GM12878 (cell line): ENCODE measurements at regions not wholly inside any gene's neighbourhood (a gene's known extent, or its start where the extent isn't known, plus 50 kb on each side); places are given as distances from the start of the nearest gene placed in this dataset.

Experiments
- ATF7 ChIP-seq: fragments of 450-650 bp; IDR thresholded peaks from 2 replicates; pipeline ENCODE4 v1.6.1; 2016; ENCODE audit warnings: low read depth, mild to moderate bottlenecking
- BACH1 ChIP-seq: fragments of 450-650 bp; IDR thresholded peaks from 2 replicates; pipeline ENCODE4 v1.6.1; 2017; ENCODE audit warnings: mild to moderate bottlenecking, borderline replicate concordance
- NR2C2 ChIP-seq: IDR thresholded peaks from 2 replicates; pipeline ENCODE4 v1.6.1; 2011; ENCODE audit warnings: borderline replicate concordance, low read depth; ENCODE audit not compliant: control insufficient read depth, insufficient read length
- PAX8 ChIP-seq: fragments of 450-650 bp; IDR thresholded peaks from 2 replicates; pipeline ENCODE4 v1.6.1; 2017; ENCODE audit warnings: mild to moderate bottlenecking, moderate library complexity
- POLR2A ChIP-seq: IDR thresholded peaks from 2 replicates; pipeline ENCODE4 v1.6.1; 2011; ENCODE audit warnings: low read depth, mild to moderate bottlenecking, low read length
- POLR2AphosphoS5 ChIP-seq: IDR thresholded peaks from 2 replicates; pipeline ENCODE4 v1.6.1; 2011; ENCODE audit warnings: mild to moderate bottlenecking, low read length, inconsistent platforms
- RFX5 ChIP-seq: IDR thresholded peaks from 2 replicates; pipeline ENCODE4 v1.6.1; 2011; ENCODE audit warnings: low read depth, low read length, improper control_type of control experiment
- SIX5 ChIP-seq: IDR thresholded peaks from 2 replicates; pipeline ENCODE4 v1.6.1; 2011; ENCODE audit warnings: mild to moderate bottlenecking, low read depth, low read length, moderate library complexity; ENCODE audit not compliant: severe bottlenecking
- SMAD1 ChIP-seq: fragments of 450-650 bp; IDR thresholded peaks from 2 replicates; pipeline ENCODE4 v1.6.1; 2018; ENCODE audit warnings: mild to moderate bottlenecking, low read depth; ENCODE audit not compliant: partially characterized antibody
- SMC3 ChIP-seq: IDR thresholded peaks from 2 replicates; pipeline ENCODE4 v1.6.1; 2011; ENCODE audit warnings: low read length, improper control_type of control experiment, borderline replicate concordance
- SP1 ChIP-seq: IDR thresholded peaks from one replicate; pipeline ENCODE4 v1.6.1; 2011; ENCODE audit warnings: low read depth, low read length
- ZNF24 ChIP-seq: fragments of 450-650 bp; IDR thresholded peaks from 2 replicates; pipeline ENCODE4 v1.6.1; 2017; ENCODE audit warnings: antibody characterized with exemption, mild to moderate bottlenecking
- TF ChIP-seq, protein P1 (sequence below), 3 experiments: IDR thresholded peaks in 2 of 3; conservative IDR thresholded peaks in 1 of 3; 2 replicates each; pipeline ENCODE4 v1.5.1; 2011; ENCODE audit warnings: low read depth in 3 of 3, low read length in 3 of 3, mild to moderate bottlenecking in 3 of 3, control low read depth in 2 of 3, moderate library complexity in 2 of 3, inconsistent platforms in 1 of 3, mixed read lengths in 1 of 3; ENCODE audit not compliant: control insufficient read depth in 2 of 3, insufficient read depth in 1 of 3; ENCODE audit errors: extremely low read depth in 1 of 3
- TF ChIP-seq, protein P2 (sequence below): IDR thresholded peaks from 2 replicates; pipeline ENCODE4 v1.6.1; 2011; ENCODE audit warnings: low read depth, mild to moderate bottlenecking, low read length, moderate library complexity, borderline replicate concordance; ENCODE audit errors: extremely low read depth

DNA sequence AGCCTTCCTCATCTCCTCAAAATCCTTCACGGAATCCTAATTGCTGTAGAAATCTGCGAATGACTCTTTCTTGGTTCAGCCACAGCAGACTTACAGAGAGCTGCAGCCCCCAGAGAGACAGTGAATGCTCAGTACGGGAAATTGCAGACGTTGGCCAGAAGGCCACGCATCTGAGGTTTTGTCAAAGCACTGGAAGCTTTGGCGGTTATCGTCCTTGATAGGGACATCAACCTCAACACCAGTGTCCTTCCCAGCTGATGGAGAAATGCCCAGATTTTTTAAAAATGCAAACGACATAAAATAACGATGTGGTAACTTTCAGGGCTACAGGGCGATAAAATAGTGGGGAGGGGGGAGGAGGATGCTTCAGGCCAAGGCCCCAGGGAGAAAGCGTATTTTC is 166.6 kb upstream of the CIBAR2 start:
- TF ChIP-seq NR2C2 (no peak), PAX8 (no peak), POLR2A (no peak), ATF7 (no peak), ZNF24 (no peak), SP1 (no peak), SMC3 (no peak), SMAD1 (no peak), RFX5 (no peak), POLR2AphosphoS5 (no peak), SIX5 (no peak), BACH1 (no peak)
- TF ChIP-seq, protein P1, sequence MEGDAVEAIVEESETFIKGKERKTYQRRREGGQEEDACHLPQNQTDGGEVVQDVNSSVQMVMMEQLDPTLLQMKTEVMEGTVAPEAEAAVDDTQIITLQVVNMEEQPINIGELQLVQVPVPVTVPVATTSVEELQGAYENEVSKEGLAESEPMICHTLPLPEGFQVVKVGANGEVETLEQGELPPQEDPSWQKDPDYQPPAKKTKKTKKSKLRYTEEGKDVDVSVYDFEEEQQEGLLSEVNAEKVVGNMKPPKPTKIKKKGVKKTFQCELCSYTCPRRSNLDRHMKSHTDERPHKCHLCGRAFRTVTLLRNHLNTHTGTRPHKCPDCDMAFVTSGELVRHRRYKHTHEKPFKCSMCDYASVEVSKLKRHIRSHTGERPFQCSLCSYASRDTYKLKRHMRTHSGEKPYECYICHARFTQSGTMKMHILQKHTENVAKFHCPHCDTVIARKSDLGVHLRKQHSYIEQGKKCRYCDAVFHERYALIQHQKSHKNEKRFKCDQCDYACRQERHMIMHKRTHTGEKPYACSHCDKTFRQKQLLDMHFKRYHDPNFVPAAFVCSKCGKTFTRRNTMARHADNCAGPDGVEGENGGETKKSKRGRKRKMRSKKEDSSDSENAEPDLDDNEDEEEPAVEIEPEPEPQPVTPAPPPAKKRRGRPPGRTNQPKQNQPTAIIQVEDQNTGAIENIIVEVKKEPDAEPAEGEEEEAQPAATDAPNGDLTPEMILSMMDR (IDR thresholded peaks at IDR 0.05 in 2 of 3, conservative IDR thresholded peaks at IDR 0.05 in 1 of 3; ENCODE audit: control insufficient read depth in 2 of 3, extremely low read depth in 1 of 3, insufficient read depth in 1 of 3, low read depth in 3 of 3, low read length in 3 of 3): no peak
- TF ChIP-seq, protein P2, sequence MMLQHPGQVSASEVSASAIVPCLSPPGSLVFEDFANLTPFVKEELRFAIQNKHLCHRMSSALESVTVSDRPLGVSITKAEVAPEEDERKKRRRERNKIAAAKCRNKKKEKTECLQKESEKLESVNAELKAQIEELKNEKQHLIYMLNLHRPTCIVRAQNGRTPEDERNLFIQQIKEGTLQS: no peak
